K562 (cell line): ENCODE measurements at regions not wholly inside any gene's neighbourhood (a gene's known extent, or its start where the extent isn't known, plus 50 kb on each side); places are given as distances from the start of the nearest gene placed in this dataset.
A peak's percentile ranks its signal among the peaks of the same experiment; 100 is the strongest.

Source experiments
- HDAC1 ChIP-seq, 2 experiments: fragments of 450-650 bp; IDR thresholded peaks; 2 replicates each; pipeline ENCODE4 v1.6.1; 2016 to 2017; ENCODE audit warnings: inconsistent platforms in 1 of 2, mild to moderate bottlenecking in 1 of 2, moderate library complexity in 1 of 2
- MEF2A ChIP-seq: IDR thresholded peaks from 2 replicates; pipeline ENCODE4 v1.6.1; 2011; ENCODE audit warnings: low read depth, mild to moderate bottlenecking, low read length, moderate library complexity; ENCODE audit not compliant: control insufficient read depth
- NFIX ChIP-seq: fragments of 250-450 bp; sonication (Bioruptor Pico); IDR thresholded peaks from 2 replicates; pipeline ENCODE4 v1.4.0; 2020; ENCODE audit warnings: low read depth, mild to moderate bottlenecking, moderate library complexity
- PHB2 ChIP-seq: fragments of 450-650 bp; IDR thresholded peaks from 2 replicates; pipeline ENCODE4 v1.6.1; 2017; ENCODE audit warnings: low read depth
- PYGO2 ChIP-seq: fragments of 450-650 bp; IDR thresholded peaks from 2 replicates; pipeline ENCODE4 v1.6.1; 2016; ENCODE audit warnings: mild to moderate bottlenecking, missing genetic modification characterization, moderate library complexity, missing compliant biosample characterization
- STAG1 ChIP-seq: sonication (generic); formaldehyde crosslinking; IDR thresholded peaks from 2 replicates; pipeline ENCODE4 v1.5.0; 2020; ENCODE audit warnings: missing genetic modification reagents, borderline replicate concordance
- TF ChIP-seq, protein P1 (sequence below): sonication (generic); formaldehyde crosslinking; IDR thresholded peaks from 2 replicates; pipeline ENCODE4 v1.8.0; 2022; ENCODE audit warnings: mild to moderate bottlenecking, missing genetic modification reagents
- TF ChIP-seq, protein P2 (sequence below), 2 experiments: IDR thresholded peaks in 1 of 2; conservative IDR thresholded peaks in 1 of 2; 2 replicates each; pipeline ENCODE4 v1.6.1; 2016; ENCODE audit warnings: low read depth in 2 of 2, mild to moderate bottlenecking in 1 of 2, missing compliant biosample characterization in 1 of 2, missing genetic modification characterization in 1 of 2, moderate library complexity in 1 of 2
- TF ChIP-seq, protein P3 (sequence below): sonication (generic); formaldehyde crosslinking; IDR thresholded peaks from 2 replicates; pipeline ENCODE4 v1.8.1; 2023; ENCODE audit warnings: mild to moderate bottlenecking, missing genetic modification reagents
- TF ChIP-seq, protein P4 (sequence below): fragments of 250-450 bp; sonication (Bioruptor Pico); IDR thresholded peaks from 2 replicates; pipeline ENCODE4 v1.4.0; 2020
- TF ChIP-seq, protein P5 (sequence below): fragments of 200-800 bp; sonication (Bioruptor generic); IDR thresholded peaks from 2 replicates; pipeline ENCODE4 v1.6.1; 2017; ENCODE audit warnings: missing genetic modification characterization, missing compliant biosample characterization

DNA sequence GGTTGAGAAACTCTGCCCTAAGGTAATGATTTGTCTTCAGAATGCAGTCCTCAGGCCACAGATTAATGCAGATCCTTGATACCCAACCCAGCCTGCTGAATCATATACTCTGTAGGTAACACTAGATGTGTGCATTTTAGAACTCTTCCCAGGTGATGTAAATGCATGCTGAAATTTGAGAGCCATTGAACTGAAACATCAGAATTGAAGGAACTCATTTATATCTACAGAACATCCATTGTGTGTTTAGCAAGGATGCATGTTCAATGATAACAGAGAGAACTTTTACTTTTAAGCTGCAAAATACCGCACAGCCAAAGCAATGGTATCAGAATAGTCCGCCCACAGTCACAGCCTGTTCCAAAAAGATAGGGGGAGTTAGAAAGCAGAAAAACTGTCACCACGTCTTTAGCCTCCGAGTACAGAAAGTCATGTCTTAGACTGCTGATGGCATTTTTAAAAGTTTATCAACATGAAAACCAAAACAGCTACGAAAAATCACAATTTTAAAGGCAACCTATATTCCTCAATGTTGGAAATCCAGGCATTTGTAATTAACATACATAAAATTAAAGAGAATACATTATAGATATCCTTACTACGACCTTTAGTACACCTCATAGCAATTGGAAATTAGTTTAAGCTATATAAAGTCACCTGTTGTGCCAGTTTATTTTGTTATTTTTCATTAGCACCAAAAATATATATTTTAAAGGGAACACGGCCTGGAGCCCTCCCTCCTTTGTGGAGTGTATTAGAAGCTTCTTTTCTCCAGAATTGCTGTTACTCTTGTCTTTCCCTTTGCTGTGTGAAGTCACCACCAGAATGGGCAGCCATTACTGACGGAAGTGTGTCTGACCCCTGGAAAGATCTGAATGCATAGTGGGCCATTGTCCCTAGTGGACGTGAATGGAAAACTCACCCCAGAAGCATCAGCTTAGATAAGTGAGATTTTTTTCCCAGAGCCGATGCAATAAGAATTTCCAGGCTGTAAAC, 65.8 kb upstream of the PRKAR2B start (continued):
- TF ChIP-seq, protein P1, sequence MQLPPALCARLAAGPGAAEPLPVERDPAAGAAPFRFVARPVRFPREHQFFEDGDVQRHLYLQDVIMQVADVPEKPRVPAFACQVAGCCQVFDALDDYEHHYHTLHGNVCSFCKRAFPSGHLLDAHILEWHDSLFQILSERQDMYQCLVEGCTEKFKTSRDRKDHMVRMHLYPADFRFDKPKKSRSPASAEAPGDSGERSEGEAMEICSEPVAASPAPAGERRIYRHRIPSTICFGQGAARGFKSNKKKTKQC (CRISPR knock-in tag) = no peak
- TF ChIP-seq, protein P2, sequence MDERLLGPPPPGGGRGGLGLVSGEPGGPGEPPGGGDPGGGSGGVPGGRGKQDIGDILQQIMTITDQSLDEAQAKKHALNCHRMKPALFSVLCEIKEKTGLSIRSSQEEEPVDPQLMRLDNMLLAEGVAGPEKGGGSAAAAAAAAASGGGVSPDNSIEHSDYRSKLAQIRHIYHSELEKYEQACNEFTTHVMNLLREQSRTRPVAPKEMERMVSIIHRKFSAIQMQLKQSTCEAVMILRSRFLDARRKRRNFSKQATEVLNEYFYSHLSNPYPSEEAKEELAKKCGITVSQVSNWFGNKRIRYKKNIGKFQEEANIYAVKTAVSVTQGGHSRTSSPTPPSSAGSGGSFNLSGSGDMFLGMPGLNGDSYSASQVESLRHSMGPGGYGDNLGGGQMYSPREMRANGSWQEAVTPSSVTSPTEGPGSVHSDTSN (CRISPR knock-in tag; IDR thresholded peaks at IDR 0.05; ENCODE audit: low read depth) = no peak
- TF ChIP-seq, protein P2 (tag; conservative IDR thresholded peaks at IDR 0.05; ENCODE audit: low read depth) = peak; percentile 90
- TF ChIP-seq, protein P3, sequence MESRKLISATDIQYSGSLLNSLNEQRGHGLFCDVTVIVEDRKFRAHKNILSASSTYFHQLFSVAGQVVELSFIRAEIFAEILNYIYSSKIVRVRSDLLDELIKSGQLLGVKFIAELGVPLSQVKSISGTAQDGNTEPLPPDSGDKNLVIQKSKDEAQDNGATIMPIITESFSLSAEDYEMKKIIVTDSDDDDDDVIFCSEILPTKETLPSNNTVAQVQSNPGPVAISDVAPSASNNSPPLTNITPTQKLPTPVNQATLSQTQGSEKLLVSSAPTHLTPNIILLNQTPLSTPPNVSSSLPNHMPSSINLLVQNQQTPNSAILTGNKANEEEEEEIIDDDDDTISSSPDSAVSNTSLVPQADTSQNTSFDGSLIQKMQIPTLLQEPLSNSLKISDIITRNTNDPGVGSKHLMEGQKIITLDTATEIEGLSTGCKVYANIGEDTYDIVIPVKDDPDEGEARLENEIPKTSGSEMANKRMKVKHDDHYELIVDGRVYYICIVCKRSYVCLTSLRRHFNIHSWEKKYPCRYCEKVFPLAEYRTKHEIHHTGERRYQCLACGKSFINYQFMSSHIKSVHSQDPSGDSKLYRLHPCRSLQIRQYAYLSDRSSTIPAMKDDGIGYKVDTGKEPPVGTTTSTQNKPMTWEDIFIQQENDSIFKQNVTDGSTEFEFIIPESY (CRISPR knock-in tag) = no peak; the same call in 1 of the 2 replicates
- no peak for TF ChIP-seq NFIX (CRISPR knock-in tag)
- TF ChIP-seq PHB2 = peak; percentile 91
- TF ChIP-seq, protein P4, sequence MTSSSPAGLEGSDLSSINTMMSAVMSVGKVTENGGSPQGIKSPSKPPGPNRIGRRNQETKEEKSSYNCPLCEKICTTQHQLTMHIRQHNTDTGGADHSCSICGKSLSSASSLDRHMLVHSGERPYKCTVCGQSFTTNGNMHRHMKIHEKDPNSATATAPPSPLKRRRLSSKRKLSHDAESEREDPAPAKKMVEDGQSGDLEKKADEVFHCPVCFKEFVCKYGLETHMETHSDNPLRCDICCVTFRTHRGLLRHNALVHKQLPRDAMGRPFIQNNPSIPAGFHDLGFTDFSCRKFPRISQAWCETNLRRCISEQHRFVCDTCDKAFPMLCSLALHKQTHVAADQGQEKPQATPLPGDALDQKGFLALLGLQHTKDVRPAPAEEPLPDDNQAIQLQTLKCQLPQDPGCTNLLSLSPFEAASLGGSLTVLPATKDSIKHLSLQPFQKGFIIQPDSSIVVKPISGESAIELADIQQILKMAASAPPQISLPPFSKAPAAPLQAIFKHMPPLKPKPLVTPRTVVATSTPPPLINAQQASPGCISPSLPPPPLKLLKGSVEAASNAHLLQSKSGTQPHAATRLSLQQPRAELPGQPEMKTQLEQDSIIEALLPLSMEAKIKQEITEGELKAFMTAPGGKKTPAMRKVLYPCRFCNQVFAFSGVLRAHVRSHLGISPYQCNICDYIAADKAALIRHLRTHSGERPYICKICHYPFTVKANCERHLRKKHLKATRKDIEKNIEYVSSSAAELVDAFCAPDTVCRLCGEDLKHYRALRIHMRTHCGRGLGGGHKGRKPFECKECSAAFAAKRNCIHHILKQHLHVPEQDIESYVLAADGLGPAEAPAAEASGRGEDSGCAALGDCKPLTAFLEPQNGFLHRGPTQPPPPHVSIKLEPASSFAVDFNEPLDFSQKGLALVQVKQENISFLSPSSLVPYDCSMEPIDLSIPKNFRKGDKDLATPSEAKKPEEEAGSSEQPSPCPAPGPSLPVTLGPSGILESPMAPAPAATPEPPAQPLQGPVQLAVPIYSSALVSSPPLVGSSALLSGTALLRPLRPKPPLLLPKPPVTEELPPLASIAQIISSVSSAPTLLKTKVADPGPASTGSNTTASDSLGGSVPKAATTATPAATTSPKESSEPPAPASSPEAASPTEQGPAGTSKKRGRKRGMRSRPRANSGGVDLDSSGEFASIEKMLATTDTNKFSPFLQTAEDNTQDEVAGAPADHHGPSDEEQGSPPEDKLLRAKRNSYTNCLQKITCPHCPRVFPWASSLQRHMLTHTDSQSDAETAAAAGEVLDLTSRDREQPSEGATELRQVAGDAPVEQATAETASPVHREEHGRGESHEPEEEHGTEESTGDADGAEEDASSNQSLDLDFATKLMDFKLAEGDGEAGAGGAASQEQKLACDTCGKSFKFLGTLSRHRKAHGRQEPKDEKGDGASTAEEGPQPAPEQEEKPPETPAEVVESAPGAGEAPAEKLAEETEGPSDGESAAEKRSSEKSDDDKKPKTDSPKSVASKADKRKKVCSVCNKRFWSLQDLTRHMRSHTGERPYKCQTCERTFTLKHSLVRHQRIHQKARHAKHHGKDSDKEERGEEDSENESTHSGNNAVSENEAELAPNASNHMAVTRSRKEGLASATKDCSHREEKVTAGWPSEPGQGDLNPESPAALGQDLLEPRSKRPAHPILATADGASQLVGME (CRISPR knock-in tag) = peak; percentile 13; the same call in 1 of the 2 replicates
- peak; percentile 69 for TF ChIP-seq PYGO2 (tag)
- peak; percentile 66 to 85; a peak in 3 of 4 replicates for TF ChIP-seq HDAC1 (IDR thresholded peaks at IDR 0.05)
- TF ChIP-seq, protein P5, sequence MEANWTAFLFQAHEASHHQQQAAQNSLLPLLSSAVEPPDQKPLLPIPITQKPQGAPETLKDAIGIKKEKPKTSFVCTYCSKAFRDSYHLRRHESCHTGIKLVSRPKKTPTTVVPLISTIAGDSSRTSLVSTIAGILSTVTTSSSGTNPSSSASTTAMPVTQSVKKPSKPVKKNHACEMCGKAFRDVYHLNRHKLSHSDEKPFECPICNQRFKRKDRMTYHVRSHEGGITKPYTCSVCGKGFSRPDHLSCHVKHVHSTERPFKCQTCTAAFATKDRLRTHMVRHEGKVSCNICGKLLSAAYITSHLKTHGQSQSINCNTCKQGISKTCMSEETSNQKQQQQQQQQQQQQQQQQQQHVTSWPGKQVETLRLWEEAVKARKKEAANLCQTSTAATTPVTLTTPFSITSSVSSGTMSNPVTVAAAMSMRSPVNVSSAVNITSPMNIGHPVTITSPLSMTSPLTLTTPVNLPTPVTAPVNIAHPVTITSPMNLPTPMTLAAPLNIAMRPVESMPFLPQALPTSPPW (CRISPR knock-in tag) = peak; percentile 42
- peak; percentile 79; the same call in 1 of the 2 replicates for TF ChIP-seq MEF2A
- no peak for TF ChIP-seq STAG1 (CRISPR knock-in tag)
